ENCODE measurements at regions not wholly inside any gene's neighbourhood (a gene's known extent, or its start where the extent isn't known, plus 50 kb on each side); places are given as distances from the start of the nearest gene placed in this dataset.

DNA sequence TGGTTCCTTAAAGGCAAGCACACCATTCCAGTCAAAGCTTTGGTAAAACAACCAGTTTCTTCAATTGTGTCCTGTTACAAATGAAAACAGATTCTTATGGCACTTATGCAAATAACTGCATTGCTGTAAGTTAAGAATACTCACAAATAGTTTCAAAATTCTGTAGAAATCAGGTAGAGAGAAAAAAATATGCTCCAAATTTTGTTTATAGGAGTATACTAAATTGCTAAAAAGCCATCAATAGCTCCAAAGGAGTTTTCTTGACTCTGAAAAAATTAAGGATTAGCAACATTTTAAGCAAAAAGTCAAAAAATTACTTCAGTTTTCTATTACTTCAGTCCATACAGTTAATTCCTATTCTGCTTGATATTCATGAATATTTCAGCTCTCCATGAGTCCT is 51.3 kb upstream of the KAT6B start:
- H3K4me3 ChIP-seq (ENCODE audit: low read length) = no peak overlapping the region
- no peak for DNase-seq (ENCODE audit: low read depth)
- TF ChIP-seq, protein P1, sequence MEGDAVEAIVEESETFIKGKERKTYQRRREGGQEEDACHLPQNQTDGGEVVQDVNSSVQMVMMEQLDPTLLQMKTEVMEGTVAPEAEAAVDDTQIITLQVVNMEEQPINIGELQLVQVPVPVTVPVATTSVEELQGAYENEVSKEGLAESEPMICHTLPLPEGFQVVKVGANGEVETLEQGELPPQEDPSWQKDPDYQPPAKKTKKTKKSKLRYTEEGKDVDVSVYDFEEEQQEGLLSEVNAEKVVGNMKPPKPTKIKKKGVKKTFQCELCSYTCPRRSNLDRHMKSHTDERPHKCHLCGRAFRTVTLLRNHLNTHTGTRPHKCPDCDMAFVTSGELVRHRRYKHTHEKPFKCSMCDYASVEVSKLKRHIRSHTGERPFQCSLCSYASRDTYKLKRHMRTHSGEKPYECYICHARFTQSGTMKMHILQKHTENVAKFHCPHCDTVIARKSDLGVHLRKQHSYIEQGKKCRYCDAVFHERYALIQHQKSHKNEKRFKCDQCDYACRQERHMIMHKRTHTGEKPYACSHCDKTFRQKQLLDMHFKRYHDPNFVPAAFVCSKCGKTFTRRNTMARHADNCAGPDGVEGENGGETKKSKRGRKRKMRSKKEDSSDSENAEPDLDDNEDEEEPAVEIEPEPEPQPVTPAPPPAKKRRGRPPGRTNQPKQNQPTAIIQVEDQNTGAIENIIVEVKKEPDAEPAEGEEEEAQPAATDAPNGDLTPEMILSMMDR (conservative IDR thresholded peaks at IDR 0.05; ENCODE audit: low read length) = no peak
